ENCODE measurements at regions not wholly inside any gene's neighbourhood (a gene's known extent, or its start where the extent isn't known, plus 50 kb on each side); places are given as distances from the start of the nearest gene placed in this dataset.

GRCh38 chr2:46239175-46239846 is 57.9 kb upstream of the EPAS1 start:
- no peak for DNase-seq (ENCODE audit: low read depth)

DNA sequence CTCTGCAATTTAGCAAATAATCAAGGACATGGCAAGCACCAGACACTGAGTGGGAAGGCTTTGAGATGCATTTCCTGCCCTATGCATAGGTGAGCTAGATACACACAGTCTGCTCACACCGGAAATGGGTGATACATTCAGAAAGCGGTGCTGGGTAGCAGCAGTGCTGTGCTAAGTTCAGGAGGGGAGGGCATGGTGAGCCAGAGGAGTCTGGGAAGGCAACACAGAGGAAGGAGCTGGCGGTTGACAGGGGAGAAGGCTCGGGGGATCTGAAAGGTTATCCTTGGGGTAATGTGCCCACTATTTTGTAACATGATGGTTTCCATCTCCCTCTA is 57.4 kb upstream of the EPAS1 start:
- peak; percentile 53 for DNase-seq (ENCODE audit: low read depth)

- no peak for DNase-seq (ENCODE audit: low read depth)
Measured at GRCh38 chr2:46241344-46241743, 55.9 kb upstream of the EPAS1 start.

DNA sequence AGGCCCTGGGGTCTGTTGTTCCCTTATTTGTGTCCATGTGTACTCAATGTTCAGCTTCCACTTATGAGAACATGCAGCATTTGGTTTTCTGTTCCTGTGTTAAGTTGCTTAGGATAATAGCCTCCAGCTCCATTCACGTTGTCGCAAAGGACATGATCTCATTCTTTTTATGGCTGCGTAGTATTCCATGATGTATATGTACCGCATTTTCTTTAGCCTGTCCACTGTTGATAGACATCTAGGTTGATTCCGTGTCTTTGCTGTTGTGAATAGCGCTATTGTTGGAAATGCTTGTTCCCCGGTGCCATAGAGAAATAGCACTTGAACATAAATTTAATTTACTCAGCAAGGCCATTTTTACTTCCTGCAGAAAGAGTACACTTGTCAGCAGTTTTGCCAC is 51.3 kb upstream of the EPAS1 start:
- no peak for DNase-seq (ENCODE audit: low read depth)

GRCh38 chr2:46246790-46247189 is 50.4 kb upstream of the EPAS1 start:
- DNase-seq (ENCODE audit: low read depth) = no peak

Measured in activated T-cell treated with anti-CD3 and anti-CD28 coated beads for 24 hours (primary cell).